Prostate gland (tissue), 2 donors: ENCODE measurements at regions not wholly inside any gene's neighbourhood (a gene's known extent, or its start where the extent isn't known, plus 50 kb on each side); places are given as distances from the start of the nearest gene placed in this dataset.

Source experiments
- DNase-seq: peaks from one replicate; pipeline ENCODE4 v3.0.0-alpha.2; 2019; ENCODE audit warnings: low spot score
- H3K27ac ChIP-seq, 2 donors: fragments of 200-600 bp; sonication (generic); 2 replicates each; pipeline ENCODE4 v1.5.1; 2017 to 2019
- H3K27me3 ChIP-seq: fragments of 200-600 bp; sonication (generic); replicated peaks from 2 replicates; pipeline ENCODE4 v1.5.1; 2019; ENCODE audit not compliant: insufficient read depth
- H3K36me3 ChIP-seq, 2 donors: fragments of 200-600 bp; sonication (generic); 1 replicate in 1 of 2; 2 replicates in 1 of 2; pipeline versions ENCODE4 v1.5.1 to v1.8.1; 2017 to 2019
- H3K4me1 ChIP-seq: fragments of 200-600 bp; sonication (generic); replicated peaks from 2 replicates; pipeline ENCODE4 v1.5.1; 2019
- H3K4me3 ChIP-seq, 2 donors: fragments of 200-600 bp; sonication (generic); 2 replicates each; pipeline ENCODE4 v1.5.1; 2017 to 2019
- H3K9me3 ChIP-seq: fragments of 200-600 bp; sonication (generic); 2 replicates; pipeline ENCODE4 v1.5.1; 2017
- POLR2A ChIP-seq: fragments of 450-650 bp; IDR thresholded peaks from one replicate; pipeline ENCODE4 v1.6.1; 2016; ENCODE audit warnings: antibody characterized with exemption, mild to moderate bottlenecking
- POLR2AphosphoS5 ChIP-seq: sonication (generic); formaldehyde crosslinking; IDR thresholded peaks from one replicate; pipeline ENCODE4 v1.6.1; 2017; ENCODE audit warnings: antibody characterized with exemption
- WGBS: methylation state at CpG from one replicate; pipeline ENCODE4 v1.1.5; 2018; 5-methylcytosine and 5-hydroxymethylcytosine counted together
- intact Hi-C: fragments of 100-400 bp; cut with DNase I; formaldehyde crosslinking; loops from one replicate; pipeline ENCODE4 v1.14.2; 2022
- TF ChIP-seq, protein P1 (sequence below), 4 experiments: fragments of 200-600 bp in 2 of 4; fragments of 450-650 bp in 2 of 4; sonication (generic) in 2 of 4; IDR thresholded peaks; 1 replicate in 3 of 4; 2 replicates in 1 of 4; pipeline ENCODE4 v1.5.1; 2016 to 2019; ENCODE audit warnings: antibody characterized with exemption in 4 of 4, mild to moderate bottlenecking in 2 of 4, moderate library complexity in 2 of 4

DNA sequence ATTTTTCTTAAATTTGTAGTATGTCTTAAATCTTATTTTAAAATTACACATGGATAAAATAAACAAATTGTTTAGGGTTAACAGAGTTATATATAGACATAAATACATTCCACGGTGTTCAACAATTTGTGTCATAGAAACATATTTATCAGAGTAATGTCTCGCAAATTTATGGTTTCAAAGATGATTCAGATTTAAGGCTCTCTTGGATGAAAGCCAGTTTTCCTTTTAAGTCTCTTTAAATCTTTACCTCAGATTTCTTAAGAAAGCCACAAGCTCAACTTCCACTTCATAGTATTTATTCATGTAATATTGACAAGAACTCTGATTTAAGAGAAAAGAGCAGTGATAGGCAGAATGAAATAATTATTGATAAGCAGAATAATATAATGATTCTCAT, 1254.8 kb upstream of the ADGRL3 start:
- Histone ChIP-seq H3K36me3 (no peaks in the 10 kb centered on the region), H3K4me1 (no peaks in the 10 kb centered on the region), H3K27me3 (no peaks in the 10 kb centered on the region), H3K4me3 (no peak overlapping the region), H3K27ac (no peak overlapping the region), H3K9me3 (no peaks in the 10 kb centered on the region)
- WGBS: 39% methylated on average over 2 of the region's 2 CpGs
- DNase-seq: no peak
- intact Hi-C loops: no loop called here
- TF ChIP-seq POLR2A (no peak), POLR2AphosphoS5 (no peak)
- TF ChIP-seq, protein P1, sequence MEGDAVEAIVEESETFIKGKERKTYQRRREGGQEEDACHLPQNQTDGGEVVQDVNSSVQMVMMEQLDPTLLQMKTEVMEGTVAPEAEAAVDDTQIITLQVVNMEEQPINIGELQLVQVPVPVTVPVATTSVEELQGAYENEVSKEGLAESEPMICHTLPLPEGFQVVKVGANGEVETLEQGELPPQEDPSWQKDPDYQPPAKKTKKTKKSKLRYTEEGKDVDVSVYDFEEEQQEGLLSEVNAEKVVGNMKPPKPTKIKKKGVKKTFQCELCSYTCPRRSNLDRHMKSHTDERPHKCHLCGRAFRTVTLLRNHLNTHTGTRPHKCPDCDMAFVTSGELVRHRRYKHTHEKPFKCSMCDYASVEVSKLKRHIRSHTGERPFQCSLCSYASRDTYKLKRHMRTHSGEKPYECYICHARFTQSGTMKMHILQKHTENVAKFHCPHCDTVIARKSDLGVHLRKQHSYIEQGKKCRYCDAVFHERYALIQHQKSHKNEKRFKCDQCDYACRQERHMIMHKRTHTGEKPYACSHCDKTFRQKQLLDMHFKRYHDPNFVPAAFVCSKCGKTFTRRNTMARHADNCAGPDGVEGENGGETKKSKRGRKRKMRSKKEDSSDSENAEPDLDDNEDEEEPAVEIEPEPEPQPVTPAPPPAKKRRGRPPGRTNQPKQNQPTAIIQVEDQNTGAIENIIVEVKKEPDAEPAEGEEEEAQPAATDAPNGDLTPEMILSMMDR (IDR thresholded peaks at IDR 0.05): no peak

DNA sequence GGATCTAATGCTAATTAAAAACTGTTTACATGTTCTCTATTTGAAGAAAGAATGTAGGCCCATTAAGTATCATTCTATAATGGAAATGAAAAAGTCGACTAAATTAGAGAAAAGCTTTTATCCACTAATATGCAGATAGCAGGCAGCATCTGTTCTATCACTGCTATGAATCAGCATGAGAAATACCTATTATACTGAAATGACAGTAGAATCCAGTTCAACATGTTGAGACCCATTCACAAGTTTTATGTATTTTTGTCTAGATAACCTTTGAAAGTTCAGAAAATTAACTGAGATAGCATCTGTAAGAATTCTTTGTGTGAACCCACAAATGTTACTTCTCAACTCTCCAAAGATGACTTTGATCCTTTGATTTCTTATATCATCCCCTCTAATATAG, 1254.4 kb upstream of the ADGRL3 start:
- Histone ChIP-seq H3K36me3 (no peaks in the 10 kb centered on the region), H3K27me3 (no peaks in the 10 kb centered on the region), H3K4me1 (no peaks in the 10 kb centered on the region), H3K4me3 (no peak overlapping the region), H3K9me3 (no peaks in the 10 kb centered on the region), H3K27ac (no peak overlapping the region)
- intact Hi-C loops: no loop called here
- DNase-seq: no peak
- TF ChIP-seq POLR2AphosphoS5: no peak
- no peak for TF ChIP-seq POLR2A
- TF ChIP-seq, protein P1 (IDR thresholded peaks at IDR 0.05): no peak
- WGBS: 8% methylated on average over 1 of the region's 1 CpG

DNA sequence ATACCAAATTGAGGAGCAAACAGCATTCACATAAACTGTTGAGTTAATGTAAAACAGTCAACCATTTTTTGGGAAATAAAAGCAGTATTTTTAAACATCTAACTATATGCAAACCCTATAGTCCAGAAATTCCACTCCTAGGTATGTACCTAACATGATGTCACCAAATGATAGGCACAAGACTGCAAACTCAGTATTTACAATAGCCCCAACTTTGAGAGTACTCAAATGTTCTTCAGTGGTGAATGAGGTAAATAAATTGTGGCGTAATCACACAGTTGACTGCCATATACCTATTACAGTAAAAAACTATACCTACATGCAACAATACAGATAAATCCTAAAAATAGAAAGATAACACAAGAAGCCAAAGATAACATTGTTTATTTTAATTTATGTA, 1243.8 kb upstream of the ADGRL3 start:
- no peaks in the 10 kb centered on the region for H3K27me3 ChIP-seq
- WGBS: 95% methylated on average over 1 of the region's 1 CpG

DNA sequence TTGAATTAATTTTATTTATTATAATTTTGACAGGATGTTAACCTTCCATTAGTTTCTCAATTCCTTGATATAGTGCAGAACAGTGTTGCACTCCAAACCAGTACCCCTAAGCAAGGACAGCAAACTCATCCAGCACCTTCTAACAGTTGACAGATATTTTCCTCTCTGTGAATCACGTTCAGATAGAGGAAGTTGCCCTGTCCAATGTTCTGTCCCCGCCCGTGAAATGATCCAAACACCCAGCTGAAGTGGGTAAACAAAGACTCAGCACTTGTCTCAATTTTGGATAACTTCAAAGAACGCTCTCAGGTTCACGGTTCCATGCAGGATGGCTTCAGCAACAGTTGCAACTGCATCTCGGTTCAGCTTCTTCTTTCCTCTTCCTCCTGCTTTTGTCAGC, 1240.0 kb upstream of the ADGRL3 start:
- Histone ChIP-seq H3K9me3 (no peaks in the 10 kb centered on the region), H3K27me3 (no peaks in the 10 kb centered on the region), H3K4me1 (no peaks in the 10 kb centered on the region), H3K4me3 (no peak overlapping the region), H3K27ac (no peak overlapping the region), H3K36me3 (no peaks in the 10 kb centered on the region)
- TF ChIP-seq POLR2A: no peak
- TF ChIP-seq POLR2AphosphoS5: no peak
- TF ChIP-seq, protein P1 (IDR thresholded peaks at IDR 0.05): no peak
- intact Hi-C loops: no loop called here
- DNase-seq: no peak
- 72% methylated on average over 6 of the region's 6 CpGs for WGBS

More for the DNA sequence above, 1243.8 kb upstream of the ADGRL3 start:
- Histone ChIP-seq H3K36me3 (no peaks in the 10 kb centered on the region), H3K4me3 (no peak overlapping the region), H3K4me1 (no peaks in the 10 kb centered on the region), H3K9me3 (no peaks in the 10 kb centered on the region), H3K27ac (no peak overlapping the region)
- intact Hi-C loops: no loop called here
- no peak for DNase-seq
- TF ChIP-seq POLR2A (no peak), POLR2AphosphoS5 (no peak)
- TF ChIP-seq, protein P1 (IDR thresholded peaks at IDR 0.05): no peak

DNA sequence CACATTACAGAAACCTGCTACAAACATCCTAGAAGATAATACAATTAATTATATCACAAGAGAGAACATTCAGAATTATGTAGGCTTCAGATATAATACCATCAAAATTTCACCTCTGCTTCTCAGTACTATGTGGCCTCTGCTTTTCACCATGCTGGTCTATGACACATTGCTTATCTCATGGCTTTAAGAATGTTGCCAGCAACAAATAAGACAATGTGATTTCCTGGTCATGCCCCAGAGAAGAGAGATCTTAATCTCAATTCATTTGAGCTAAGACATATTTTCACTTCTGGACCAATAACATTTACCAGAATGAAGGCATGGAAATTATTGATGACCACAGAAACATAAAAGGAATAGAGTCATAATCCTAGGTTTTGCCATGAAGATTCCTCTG, 1233.4 kb upstream of the ADGRL3 start:
- TF ChIP-seq, protein P1 (IDR thresholded peaks at IDR 0.05): no peak
- no peak for TF ChIP-seq POLR2A
- TF ChIP-seq POLR2AphosphoS5: no peak
- Histone ChIP-seq H3K27ac (no peak overlapping the region), H3K4me3 (no peak overlapping the region), H3K27me3 (no peaks in the 10 kb centered on the region), H3K4me1 (no peaks in the 10 kb centered on the region), H3K36me3 (no peaks in the 10 kb centered on the region), H3K9me3 (no peaks in the 10 kb centered on the region)
- intact Hi-C loops: no loop called here
- DNase-seq: no peak
